Sciatic nerve (tissue), 2 donors: ENCODE measurements at regions not wholly inside any gene's neighbourhood (a gene's known extent, or its start where the extent isn't known, plus 50 kb on each side); places are given as distances from the start of the nearest gene placed in this dataset.

Source experiments
- ATAC-seq: fragments of 200-7000 bp; cut with Tn5 transposase; one replicate; pipeline ENCODE4 v1.9.1; 2020; ENCODE audit warnings: mild to moderate bottlenecking, moderate library complexity
- DNase-seq: peaks from one replicate; pipeline ENCODE4 v3.0.0-alpha.2; 2020; ENCODE audit warnings: low spot score
- intact Hi-C: fragments of 100-400 bp; cut with DNase I; formaldehyde crosslinking; loops from one replicate; pipeline ENCODE4 v1.14.2; 2022
- donor health status: DM: no; HTN: no; CAD: no.
- donor health status: DM: no; HTN: no; CAD: no.

DNA sequence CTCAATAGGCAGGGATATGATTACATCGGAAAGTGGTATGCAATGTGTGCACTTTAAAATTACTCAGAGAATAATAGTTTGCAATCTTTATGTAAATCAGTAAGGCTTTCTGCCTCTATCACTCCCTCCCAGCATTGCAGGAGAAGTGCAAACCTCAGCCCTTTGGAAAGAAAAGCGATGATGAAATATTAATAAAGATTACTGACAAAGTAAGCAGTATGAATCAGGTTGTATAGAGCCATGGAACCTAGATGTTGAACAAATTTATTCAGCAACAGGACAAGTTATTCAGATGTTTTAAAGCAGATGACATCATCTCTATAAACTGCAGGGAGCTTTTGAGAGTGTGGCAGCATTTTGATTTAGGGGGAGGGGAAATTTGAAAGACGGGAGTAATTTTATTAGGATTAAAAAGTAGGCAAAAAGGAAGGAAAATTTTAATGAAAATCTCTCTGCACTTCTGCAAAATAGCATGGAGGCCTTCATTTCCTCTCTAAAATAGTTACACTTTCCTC is 631.7 kb upstream of the GRIA3 start:
- ATAC-seq (no peak), DNase-seq (no peak)
- intact Hi-C loops: no loop called here

DNA sequence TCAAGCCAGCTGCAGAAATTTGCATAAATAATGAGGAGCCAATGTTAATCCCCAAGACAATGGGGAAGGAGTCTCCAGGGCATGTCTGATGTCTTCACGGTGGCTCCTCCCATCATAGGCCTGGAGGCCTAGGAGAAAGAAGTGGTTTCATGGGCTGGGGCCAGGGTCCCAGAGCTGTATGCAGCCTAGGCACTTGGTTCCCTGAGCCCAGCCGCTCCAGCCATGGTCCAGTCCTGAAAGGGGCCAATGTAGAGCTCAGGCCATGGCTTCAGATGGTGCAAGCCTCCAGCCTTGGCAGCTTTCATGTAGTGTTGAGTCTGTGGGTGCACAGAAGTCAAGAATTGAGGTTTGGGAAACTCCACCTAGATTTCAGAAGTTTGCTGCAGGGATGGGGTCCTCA is 628.2 kb upstream of the GRIA3 start:
- ATAC-seq: no peak

DNA sequence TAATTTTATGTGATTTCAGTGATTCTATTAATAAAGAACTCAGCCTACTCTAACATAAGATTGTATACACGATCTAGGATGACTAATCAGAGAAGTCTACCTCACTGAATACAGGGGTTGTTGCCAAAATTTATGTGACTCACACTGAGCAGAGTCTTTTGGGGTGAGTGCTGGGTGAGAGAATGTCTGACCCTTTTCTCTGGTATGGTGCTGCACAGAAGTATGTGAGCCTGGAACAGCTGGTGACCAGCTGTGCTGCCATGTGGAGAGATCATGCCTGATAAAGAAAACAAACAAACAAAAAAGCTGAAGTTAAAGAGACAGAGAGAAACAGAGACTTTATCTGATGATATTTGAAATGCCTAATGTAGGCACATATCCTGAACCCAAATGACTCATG is 618.1 kb upstream of the GRIA3 start:
- intact Hi-C loops: no loop called here
- ATAC-seq: no peak
- no peak for DNase-seq

More for the DNA sequence above, 628.2 kb upstream of the GRIA3 start:
- intact Hi-C loops: no loop called here
- no peak for DNase-seq

DNA sequence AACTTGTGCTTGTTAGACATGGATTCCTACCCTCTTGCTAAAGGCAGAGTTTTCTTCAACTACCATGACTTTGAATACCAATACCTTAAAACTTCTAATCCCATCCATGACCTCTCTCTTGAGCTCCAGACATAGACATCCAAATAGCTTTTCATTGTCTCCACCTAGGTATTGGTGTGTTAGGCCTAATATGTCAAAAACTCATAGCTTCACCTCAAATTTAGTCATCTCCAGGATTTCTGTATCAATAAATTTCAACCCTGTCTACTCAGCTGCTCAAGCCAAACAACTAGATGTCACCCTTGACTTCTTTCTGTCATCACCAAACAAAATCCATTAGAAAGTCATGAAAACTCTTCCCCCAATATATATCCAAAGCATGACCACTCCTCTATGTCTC is 617.7 kb upstream of the GRIA3 start:
- DNase-seq (no peak), ATAC-seq (no peak)
- intact Hi-C loops: no loop called here

DNA sequence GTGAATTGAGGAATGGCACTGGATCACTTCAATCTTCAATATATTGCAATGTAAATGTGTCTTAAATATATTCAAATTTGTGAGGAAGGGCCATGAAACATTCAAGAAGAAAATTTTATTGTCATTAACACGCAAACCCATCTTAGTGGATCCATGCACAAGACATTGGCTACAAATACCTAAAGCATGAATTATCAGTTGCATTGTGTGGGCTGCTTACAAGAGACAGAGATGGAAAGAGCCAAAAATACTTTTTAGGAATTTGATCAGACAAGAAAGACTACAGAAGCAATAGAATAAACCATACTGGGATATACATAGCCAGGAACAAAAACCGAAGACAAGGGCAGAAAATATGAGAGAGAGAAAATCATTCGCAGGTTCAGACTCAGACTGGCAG is 616.2 kb upstream of the GRIA3 start:
- intact Hi-C loops: no loop called here
- DNase-seq: no peak
- ATAC-seq: no peak

DNA sequence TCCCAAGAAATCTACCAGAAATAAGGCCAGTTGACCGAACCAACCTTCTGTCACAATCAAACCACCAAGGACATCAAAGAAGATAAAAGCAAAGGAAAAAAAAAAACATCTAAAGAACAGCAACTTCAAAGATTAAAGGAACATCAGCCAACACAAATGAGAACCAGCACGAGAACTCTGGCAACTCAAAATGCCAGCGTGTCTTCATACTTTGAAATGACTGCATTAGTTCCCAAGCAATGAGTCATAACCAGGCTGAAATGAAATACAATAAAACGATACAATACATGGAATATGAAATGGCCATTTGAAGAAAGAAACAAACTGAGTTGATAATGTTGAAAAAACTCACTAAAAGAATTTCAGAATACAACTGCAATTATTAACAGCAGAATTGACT is 611.6 kb upstream of the GRIA3 start:
- DNase-seq: no peak
- intact Hi-C loops: no loop called here

DNA sequence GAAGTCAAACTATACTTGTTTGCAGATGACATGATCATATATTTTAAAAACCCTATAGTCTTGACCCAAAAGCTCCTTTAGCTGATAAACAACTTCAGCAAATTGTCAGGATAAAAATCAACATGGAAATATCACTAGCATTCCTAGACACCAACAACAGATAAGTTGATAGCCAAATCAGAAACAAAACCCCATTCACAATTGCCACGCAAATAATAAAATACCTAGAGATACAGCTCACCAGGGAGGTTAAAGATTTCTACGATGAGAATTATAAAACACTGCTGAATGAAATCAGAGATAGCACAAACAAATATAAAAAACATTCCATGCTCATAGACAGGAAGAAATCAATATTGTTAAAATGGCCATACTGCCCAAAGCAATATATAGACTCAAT is 605.0 kb upstream of the GRIA3 start:
- ATAC-seq (no peak), DNase-seq (no peak)
- intact Hi-C loops: no loop called here

More for the DNA sequence above, 611.6 kb upstream of the GRIA3 start:
- ATAC-seq: no peak

DNA sequence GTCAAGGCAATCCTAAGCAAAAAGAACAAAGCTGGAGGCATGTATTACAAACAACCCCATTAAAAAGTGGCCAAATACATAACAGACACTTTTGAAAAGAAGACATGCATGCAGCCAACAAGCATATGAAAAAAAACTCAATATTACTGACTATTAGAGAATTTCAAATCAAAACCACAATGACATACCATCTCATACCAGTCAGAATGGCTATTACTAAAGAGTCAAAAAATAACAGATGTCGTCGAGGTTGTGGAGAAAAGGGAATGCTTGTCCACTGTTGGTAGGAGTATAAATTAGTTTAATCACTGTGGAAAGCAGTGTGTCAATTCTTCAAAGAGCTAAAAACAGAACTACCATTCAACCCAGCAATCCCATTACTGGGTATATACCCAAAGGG is 604.6 kb upstream of the GRIA3 start:
- intact Hi-C loops: no loop called here
- no peak for DNase-seq
- ATAC-seq: no peak

DNA sequence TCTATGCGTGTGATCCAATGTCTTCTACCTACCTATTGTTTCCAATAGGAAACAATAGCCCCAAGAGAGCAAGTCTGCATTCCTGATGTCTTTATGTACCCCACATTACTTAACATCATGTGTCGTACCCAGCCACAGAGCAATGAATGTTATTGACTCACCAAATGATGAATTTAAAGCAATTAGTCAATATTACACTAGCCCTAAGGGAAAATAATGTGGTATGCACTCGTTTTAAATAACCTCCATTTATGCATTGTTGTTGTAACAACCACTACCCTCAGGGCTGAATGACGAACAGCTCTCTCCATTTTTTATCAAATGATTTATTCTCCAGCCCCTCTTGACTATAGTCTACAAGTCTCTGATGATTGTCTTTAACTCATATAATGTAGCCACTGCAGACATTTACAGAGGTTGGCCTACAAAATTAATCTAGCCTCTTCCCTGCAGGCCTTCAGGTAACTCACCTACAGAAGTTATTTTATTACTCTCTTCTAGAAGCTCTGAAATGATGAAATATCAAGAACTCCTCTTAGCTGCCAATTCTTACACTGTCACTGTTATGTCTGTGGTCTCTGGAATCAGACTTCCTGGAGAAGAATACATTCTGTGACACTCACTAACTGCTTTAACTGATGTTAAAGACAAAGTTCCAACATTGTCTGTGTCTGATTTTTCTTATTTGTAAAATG is 601.7 kb upstream of the GRIA3 start:
- ATAC-seq: no peak
- DNase-seq: no peak
- intact Hi-C loops: no loop called here

DNA sequence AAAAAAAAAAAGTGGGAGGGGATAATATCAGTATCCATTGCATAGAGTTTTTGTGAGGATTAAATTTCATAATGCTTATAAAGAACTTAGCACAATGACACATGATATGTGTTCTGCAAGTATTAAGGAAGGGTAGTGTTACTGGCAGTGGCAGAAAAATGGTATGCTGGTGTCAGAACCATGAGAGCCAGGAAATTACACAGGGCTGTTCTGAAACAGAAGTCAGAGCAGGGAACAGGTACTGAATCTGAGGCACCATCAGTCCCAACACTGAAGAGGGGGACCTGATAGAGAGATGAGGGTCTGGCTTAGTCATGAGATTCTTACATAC is 601.1 kb upstream of the GRIA3 start:
- intact Hi-C loops: no loop called here

DNA sequence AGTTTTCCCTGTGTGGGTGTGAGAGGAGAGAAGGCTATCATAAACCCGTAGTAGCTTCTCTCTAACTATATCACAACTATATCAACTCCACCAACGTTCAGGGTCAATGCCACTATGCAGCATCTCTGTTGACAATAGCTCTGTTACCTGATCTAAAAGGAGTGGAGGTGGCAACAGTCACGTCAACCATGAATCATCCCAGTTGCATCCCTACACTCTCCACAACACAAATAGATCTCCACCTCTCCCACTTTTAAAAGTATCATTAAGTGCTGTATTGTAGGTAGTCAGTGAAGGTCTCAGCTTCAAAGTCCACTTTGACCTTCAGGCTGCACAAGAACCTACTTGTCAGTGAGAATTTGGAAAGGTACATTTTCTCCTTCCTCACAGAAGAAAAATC is 600.5 kb upstream of the GRIA3 start:
- DNase-seq (no peak), ATAC-seq (no peak)
- intact Hi-C loops: no loop called here

More for the DNA sequence above, 601.1 kb upstream of the GRIA3 start:
- DNase-seq (no peak), ATAC-seq (no peak)

DNA sequence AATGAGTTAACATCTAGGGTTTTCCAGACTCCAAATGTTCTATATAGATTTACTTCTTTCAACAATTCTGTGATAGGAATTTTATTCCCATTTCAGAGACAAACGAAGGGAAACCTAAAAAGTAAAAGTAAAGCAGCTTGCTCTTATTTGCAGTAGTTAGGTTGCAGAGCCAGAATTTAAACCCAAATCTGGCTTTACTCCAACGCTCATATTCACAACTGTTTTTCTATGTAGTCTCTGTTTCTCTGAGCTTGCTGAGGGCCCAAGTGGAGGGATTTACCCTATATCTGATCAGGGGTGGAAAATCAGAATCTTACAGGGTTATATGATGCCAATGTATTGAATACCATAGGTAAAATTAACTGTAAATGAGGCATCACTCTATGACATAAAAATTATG is 599.1 kb upstream of the GRIA3 start:
- intact Hi-C loops: no loop called here
- ATAC-seq: no peak
- DNase-seq: no peak

DNA sequence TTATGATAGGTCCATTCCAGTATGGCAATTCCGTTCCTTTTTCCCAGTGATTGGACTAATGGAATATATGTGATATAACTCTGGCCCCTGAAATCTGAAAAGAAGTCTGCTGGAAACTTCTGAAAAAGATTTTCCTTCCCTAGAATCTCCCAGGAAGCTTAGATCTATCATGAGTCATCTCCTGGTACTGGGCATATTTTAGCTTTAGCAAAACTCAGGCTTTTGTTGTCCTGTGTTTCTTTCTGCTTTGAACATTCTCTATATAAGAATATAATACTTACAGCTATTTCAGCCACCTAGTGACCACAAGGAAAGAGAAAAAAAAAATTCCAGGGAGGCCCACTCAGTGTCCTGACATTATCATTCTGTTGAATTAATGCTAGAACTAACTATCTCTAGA is 597.2 kb upstream of the GRIA3 start:
- intact Hi-C loops: no loop called here
- DNase-seq: no peak
- no peak for ATAC-seq

DNA sequence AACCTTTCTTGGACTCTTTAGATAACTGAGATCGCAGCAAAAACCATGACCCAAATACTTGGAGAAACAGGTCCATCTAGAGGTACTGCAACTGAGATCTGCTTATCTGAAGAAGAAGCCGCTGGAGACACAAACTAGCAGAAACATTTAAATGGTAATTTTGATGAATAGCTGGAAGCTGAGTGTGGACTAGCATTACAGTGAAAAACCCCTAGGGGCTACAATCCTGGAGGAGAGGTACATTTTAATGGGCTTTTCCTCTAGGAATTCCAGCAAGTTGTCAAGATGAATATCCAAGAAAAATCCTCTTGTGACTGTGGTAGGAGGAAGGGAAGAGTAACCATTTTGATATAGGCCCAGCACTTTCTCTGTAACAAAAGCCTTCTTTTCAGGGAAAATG is 592.5 kb upstream of the GRIA3 start:
- DNase-seq: no peak
- intact Hi-C loops: no loop called here
- no peak for ATAC-seq

DNA sequence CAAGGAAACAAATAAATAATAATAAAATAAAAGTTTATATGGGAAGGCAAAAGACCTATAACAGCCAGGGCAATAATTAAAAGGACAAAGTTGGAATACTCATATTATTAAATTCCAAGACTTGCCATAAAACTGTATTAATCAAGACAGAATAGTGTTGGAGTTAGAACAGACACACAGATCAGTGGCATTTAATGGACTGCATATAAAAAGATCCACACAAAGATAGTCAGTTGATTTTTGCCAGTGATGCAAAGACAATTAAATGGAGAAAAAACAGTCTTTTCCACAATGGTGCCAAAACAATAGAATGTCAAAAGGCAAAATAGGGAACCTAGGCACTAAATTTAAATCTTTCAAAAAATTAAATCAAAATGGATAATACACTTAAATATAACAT is 587.1 kb upstream of the GRIA3 start:
- no peak for ATAC-seq
- no peak for DNase-seq
- intact Hi-C loops: no loop called here

DNA sequence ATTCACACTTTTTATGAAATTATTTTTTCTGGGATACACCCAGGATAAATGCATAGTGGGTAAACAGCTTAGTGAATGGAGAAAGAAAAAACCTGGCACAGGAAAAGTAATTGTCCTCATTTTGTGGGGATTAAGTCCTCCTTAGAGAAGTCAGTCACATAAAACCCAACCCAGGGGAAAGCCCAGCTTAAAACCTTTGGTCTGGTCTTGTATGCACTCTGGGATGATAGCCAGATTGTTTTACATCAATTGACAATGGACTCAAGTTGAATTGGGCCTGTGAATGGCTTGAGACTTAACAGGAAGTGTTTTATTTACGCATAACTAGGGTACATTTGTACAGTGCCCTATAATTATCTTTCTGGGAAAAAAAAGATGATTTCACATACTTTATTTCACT is 561.3 kb upstream of the GRIA3 start:
- no peak for ATAC-seq
- intact Hi-C loops: no loop called here
- no peak for DNase-seq

DNA sequence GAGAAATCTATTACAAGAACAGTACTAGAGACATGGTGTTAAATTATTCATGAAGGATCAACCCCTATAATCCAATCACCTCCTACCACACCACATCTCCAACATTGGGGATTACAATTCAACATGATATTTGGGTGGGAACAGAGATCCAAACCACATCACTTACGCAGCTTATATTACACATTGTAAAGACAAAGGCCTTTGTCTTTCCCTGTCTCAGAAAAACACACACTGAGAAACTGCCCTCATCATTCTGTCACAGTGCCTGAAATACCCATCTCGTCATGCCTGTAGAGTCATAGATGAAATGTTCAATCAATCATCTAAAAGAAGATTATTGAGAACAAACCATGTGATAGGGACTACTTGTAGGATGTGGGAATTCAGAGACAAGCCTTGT is 558.8 kb upstream of the GRIA3 start:
- ATAC-seq: no peak
- intact Hi-C loops: no loop called here

DNA sequence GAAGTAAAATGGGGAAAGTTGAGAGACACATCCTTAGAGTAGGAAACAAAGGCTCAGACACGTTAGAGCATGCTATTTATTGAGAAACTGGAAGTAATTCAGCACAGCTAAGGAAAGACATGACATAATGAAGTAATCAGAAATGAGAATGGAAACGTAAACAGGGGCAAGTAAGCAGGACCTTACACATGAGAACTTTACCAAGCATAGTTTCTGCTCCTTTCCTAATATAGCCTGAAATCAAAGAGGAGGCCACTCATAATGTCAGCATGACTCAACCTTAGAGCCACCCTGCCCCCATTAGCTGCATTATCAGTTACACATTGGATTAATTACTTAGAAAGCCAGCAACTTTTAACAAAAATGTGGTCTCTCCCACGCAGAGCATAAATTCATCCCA is 558.3 kb upstream of the GRIA3 start:
- intact Hi-C loops: no loop called here
- ATAC-seq: no peak
- no peak for DNase-seq

More for the DNA sequence above, 558.8 kb upstream of the GRIA3 start:
- no peak for DNase-seq

DNA sequence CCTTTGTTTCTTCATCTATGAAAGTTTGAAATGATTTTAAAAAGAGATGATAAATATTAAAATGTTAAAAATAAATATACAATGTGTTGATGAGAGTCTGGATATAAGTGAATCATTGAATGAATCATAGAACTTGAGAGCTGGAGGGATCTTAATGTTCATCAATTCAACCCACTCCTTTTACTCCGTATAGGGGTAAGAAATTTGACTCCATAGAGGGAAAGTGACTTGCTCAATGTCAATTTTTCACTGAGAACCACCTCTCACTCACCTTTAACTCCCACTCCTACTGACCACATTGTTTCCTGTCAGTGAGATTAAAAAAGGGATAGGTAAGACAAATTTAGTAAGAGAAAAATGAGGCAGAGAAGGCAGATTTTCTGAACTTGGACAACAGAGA is 557.2 kb upstream of the GRIA3 start:
- DNase-seq: no peak
- no peak for ATAC-seq
- intact Hi-C loops: no loop called here

DNA sequence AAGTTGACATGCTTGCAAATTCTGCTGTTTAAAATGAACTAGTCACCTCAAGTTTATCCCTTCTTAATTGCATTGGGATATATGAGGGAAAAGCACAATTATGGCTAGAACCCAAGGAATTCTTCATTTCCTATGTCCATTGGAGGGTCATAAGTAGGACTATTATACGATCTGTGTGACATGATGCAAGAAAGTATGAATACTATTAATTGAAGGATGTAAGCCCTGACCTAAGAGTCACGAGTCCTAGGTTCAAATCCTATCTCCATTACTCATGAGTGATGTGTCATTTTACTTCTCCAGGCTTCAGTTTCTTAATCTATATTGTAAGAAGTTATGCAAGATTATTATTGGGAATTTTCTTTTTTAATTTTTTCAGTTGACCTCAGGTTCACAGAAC is 542.9 kb upstream of the GRIA3 start:
- no peak for DNase-seq
- intact Hi-C loops: no loop called here

DNA sequence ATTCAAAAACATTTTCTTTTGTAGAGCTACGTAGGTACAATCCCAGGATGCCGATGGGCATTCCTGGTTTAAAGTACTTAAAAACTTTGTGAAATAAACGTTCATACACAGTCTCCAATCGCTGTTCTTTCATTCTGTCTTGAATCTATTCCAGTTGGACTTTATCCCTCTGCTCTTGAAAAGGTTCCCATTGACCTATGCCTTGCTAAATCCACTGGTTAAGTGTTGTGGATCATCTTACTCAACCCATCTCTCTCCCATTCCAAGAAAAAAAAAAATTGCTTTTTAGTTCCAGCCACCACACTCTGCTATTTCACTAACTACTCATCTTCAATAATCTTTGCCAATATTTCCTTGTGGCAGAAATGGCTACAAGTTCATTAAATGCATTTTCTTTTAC is 542.3 kb upstream of the GRIA3 start:
- intact Hi-C loops: no loop called here
- DNase-seq (no peak), ATAC-seq (peak; percentile 52)

More for the DNA sequence above, 542.9 kb upstream of the GRIA3 start:
- ATAC-seq: no peak
